Natural killer cell (primary cell): ENCODE measurements at regions not wholly inside any gene's neighbourhood (a gene's known extent, or its start where the extent isn't known, plus 50 kb on each side); places are given as distances from the start of the nearest gene placed in this dataset.

Source experiments
- ATAC-seq, 3 donors: fragments of 150-1000 bp in 2 of 3; fragments of 200-7000 bp in 1 of 3; cut with Tn5 transposase; 1 replicate in 1 of 3; 2 replicates in 2 of 3; pipeline ENCODE4 v1.10.0; 2021; ENCODE audit warnings: mild to moderate bottlenecking in 2 of 3, moderate library complexity in 2 of 3
- DNase-seq, 2 donors: peaks; one replicate each; pipeline versions ENCODE4 v3.0.0 to v3.0.0-alpha.2; 2013 to 2021; ENCODE audit warnings: mixed read lengths in 1 of 2
- H3K27ac ChIP-seq: one replicate; pipeline ENCODE4 v1.5.1; 2013; ENCODE audit warnings: mild to moderate bottlenecking, low read length
- H3K27me3 ChIP-seq: one replicate; pipeline ENCODE4 v1.6.1; 2013; ENCODE audit warnings: low read length; ENCODE audit not compliant: control insufficient read depth, insufficient read depth
- H3K36me3 ChIP-seq: one replicate; pipeline ENCODE4 v1.6.1; 2013; ENCODE audit warnings: low read length; ENCODE audit not compliant: control insufficient read depth, insufficient read depth
- H3K4me1 ChIP-seq: one replicate; pipeline ENCODE4 v1.6.1; 2013; ENCODE audit warnings: low read length; ENCODE audit not compliant: control insufficient read depth, insufficient read depth
- H3K4me3 ChIP-seq: one replicate; pipeline ENCODE4 v1.5.1; 2013; ENCODE audit warnings: low read length
- H3K9me3 ChIP-seq: one replicate; pipeline ENCODE4 v1.6.1; 2013; ENCODE audit warnings: low read length; ENCODE audit not compliant: control insufficient read depth, insufficient read depth
- H3K27ac Mint-ChIP-seq, 2 donors: one replicate each; pipeline ENCODE4 v1.8.0; 2022; ENCODE audit warnings: mild to moderate bottlenecking in 2 of 2, mixed read lengths in 2 of 2, moderate library complexity in 1 of 2
- H3K27me3 Mint-ChIP-seq, 2 donors: one replicate each; pipeline ENCODE4 v1.8.0; 2022; ENCODE audit warnings: low read depth in 2 of 2, mixed read lengths in 2 of 2
- H3K36me3 Mint-ChIP-seq: one replicate; pipeline ENCODE4 v1.8.0; 2022; ENCODE audit warnings: mixed read lengths
- H3K4me1 Mint-ChIP-seq, 2 donors: one replicate each; pipeline ENCODE4 v1.8.0; 2022; ENCODE audit warnings: mixed read lengths in 2 of 2
- H3K4me3 Mint-ChIP-seq: one replicate; pipeline ENCODE4 v1.8.0; 2022; ENCODE audit warnings: mild to moderate bottlenecking, moderate library complexity, mixed read lengths
- H3K9me3 Mint-ChIP-seq, 2 donors: one replicate each; pipeline ENCODE4 v1.8.0; 2022; ENCODE audit warnings: mixed read lengths in 2 of 2
- WGBS: methylation state at CpG from one replicate; pipeline ENCODE4 v1.1.7; 2013; ENCODE audit warnings: missing lambda C conversion rate; ENCODE audit not compliant: insufficient coverage; 5-methylcytosine and 5-hydroxymethylcytosine counted together
- intact Hi-C: fragments of 100-400 bp; cut with micrococcal nuclease; formaldehyde crosslinking; loops from one replicate; pipeline ENCODE4 v1.14.2; 2022
- TF ChIP-seq, protein P1 (sequence below): fragments of 200-600 bp; IDR thresholded peaks from one replicate; pipeline ENCODE4 v1.8.0; 2022; ENCODE audit warnings: antibody characterized with exemption

DNA sequence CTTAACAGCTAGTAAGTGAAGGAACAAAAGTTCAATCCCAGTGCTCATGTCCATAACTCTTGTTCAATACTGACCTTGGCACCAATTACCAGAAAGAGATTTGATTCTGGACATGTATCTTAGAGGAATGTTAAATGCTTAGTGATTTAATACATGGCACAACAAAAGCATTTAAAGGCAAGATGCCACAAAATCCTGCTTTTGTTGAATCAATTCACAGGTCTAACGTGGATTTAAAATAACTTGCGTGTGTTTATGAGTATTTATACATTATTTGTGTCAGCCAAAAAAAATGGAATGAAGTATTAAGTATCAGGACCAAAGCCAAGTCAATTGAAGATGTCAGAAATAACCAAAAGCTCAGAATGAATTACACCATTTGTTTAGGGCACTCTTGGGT is 85.4 kb upstream of the GIMD1 start:
- Mint-ChIP-seq H3K4me3 (no peak overlapping the region), H3K36me3 (no peaks in the 10 kb centered on the region), H3K27ac (no peak overlapping the region), H3K27me3 (no peaks in the 10 kb centered on the region), H3K9me3 (peaks cover 3% of the 10 kb centered on the region in 2 donors), H3K4me1 (no peaks in the 10 kb centered on the region)
- Histone ChIP-seq H3K9me3 (no peaks in the 10 kb centered on the region), H3K27me3 (no peaks in the 10 kb centered on the region), H3K4me3 (no peak overlapping the region), H3K27ac (no peak overlapping the region), H3K4me1 (no peaks in the 10 kb centered on the region), H3K36me3 (no peaks in the 10 kb centered on the region)
- DNase-seq (no peak), ATAC-seq (no peak)
- TF ChIP-seq, protein P1, sequence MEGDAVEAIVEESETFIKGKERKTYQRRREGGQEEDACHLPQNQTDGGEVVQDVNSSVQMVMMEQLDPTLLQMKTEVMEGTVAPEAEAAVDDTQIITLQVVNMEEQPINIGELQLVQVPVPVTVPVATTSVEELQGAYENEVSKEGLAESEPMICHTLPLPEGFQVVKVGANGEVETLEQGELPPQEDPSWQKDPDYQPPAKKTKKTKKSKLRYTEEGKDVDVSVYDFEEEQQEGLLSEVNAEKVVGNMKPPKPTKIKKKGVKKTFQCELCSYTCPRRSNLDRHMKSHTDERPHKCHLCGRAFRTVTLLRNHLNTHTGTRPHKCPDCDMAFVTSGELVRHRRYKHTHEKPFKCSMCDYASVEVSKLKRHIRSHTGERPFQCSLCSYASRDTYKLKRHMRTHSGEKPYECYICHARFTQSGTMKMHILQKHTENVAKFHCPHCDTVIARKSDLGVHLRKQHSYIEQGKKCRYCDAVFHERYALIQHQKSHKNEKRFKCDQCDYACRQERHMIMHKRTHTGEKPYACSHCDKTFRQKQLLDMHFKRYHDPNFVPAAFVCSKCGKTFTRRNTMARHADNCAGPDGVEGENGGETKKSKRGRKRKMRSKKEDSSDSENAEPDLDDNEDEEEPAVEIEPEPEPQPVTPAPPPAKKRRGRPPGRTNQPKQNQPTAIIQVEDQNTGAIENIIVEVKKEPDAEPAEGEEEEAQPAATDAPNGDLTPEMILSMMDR, result no peak
- 71% methylated on average over 2 of the region's 2 CpGs for WGBS
- intact Hi-C loops, result no loop called here

DNA sequence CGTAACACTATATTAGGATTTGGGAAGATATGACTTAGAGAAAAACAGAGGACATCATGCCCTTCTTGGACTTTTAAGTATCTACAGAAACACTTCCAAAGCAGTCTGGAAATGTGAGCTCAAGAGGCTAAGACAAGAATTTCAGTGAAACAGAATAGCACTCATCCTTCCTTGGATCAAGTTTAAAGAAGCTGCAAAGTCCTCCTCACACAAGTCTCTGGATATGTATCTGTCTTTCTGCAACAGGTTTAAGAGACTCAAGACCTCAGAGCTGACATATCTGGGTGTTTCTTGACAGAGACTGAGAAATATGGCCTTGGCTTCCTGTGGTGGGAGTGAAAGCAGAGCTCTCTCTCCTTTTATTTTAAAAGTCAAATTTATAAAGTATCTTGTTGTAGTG is 82.5 kb upstream of the GIMD1 start:
- Mint-ChIP-seq H3K27me3 (no peaks in the 10 kb centered on the region), H3K27ac (no peak overlapping the region), H3K4me1 (no peaks in the 10 kb centered on the region), H3K4me3 (no peak overlapping the region), H3K9me3 (peaks cover 0 to 2% of the 10 kb centered on the region in 2 donors), H3K36me3 (no peaks in the 10 kb centered on the region)
- Histone ChIP-seq H3K36me3 (no peaks in the 10 kb centered on the region), H3K9me3 (no peaks in the 10 kb centered on the region), H3K4me1 (no peaks in the 10 kb centered on the region), H3K27me3 (no peaks in the 10 kb centered on the region), H3K27ac (no peak overlapping the region), H3K4me3 (no peak overlapping the region)
- intact Hi-C loops, result no loop called here
- TF ChIP-seq, protein P1, result no peak
- DNase-seq (no peak), ATAC-seq (no peak)
- no CpG with 5 or more reads among the region's 1 CpG for WGBS

DNA sequence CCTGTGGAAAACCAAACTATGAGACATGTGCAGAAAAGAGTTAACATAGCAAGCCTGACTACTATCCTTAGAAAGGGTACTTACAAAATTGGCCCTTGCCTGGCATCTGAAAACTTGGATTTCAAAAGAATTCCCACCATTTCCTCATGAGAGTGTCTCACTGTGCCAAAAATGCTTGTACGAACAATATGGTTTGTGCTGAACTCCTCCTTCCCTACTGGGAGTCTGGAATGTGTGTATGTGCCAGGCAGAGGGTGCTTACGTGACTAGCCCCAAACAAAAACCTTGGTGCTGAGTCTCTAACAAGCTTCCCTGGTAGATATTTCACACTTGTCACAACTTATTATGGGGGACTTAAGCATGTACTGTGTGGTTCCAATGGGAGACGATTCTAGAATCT is 81.7 kb upstream of the GIMD1 start:
- no peaks in the 10 kb centered on the region for H3K4me1 Mint-ChIP-seq
- Histone ChIP-seq H3K36me3 (no peaks in the 10 kb centered on the region), H3K9me3 (no peaks in the 10 kb centered on the region), H3K27me3 (no peaks in the 10 kb centered on the region), H3K27ac (no peak overlapping the region), H3K4me1 (no peaks in the 10 kb centered on the region), H3K4me3 (no peak overlapping the region)
- no peaks in the 10 kb centered on the region for H3K27me3 Mint-ChIP-seq
- no peak overlapping the region for H3K27ac Mint-ChIP-seq
- H3K36me3 Mint-ChIP-seq, result no peaks in the 10 kb centered on the region
- H3K4me3 Mint-ChIP-seq, result no peak overlapping the region
- ATAC-seq (no peak), DNase-seq (no peak)
- TF ChIP-seq, protein P1, result no peak
- intact Hi-C loops, result no loop called here
- H3K9me3 Mint-ChIP-seq, result peaks cover 0 to 3% of the 10 kb centered on the region in 2 donors
- WGBS, result 84% methylated on average over 3 of the region's 3 CpGs

DNA sequence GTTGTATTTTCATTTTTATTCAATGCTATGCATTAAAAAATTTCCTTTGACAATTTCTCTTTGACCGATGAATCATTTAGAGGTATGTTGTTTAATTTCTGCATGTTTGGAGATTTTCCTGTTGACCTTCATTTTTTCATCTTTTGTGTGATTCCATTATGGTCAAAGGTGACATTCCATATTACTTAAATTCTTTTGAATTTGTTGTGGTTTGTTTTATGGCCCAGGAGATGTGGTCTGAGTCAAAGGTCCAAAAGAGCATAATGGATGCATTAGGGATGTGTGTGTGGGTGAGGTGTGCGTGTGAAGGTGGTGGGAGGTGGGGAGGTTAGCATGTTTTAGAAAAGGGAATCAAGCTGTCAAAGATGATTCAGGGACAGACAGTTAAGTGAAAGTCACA is 76.0 kb upstream of the GIMD1 start:
- TF ChIP-seq, protein P1, result no peak
- Histone ChIP-seq H3K4me1 (no peaks in the 10 kb centered on the region), H3K27ac (no peak overlapping the region), H3K27me3 (no peaks in the 10 kb centered on the region), H3K9me3 (no peaks in the 10 kb centered on the region), H3K36me3 (no peaks in the 10 kb centered on the region), H3K4me3 (no peak overlapping the region)
- Mint-ChIP-seq H3K27me3 (no peaks in the 10 kb centered on the region), H3K9me3 (peaks cover 5 to 9% of the 10 kb centered on the region in 2 donors), H3K27ac (no peak overlapping the region), H3K36me3 (no peaks in the 10 kb centered on the region), H3K4me1 (no peaks in the 10 kb centered on the region), H3K4me3 (no peak overlapping the region)
- DNase-seq, result no peak
- WGBS, result 89% methylated on average over 1 of the region's 2 CpGs
- intact Hi-C loops, result no loop called here
- ATAC-seq, result no peak
